Natural killer cell treated with Interleukin-12 subunit alpha and Interleukin-12 subunit beta and Interleukin-15 and Interleukin-18, amount 100 ng/mL, for 72 hours (primary cell): ENCODE measurements at regions not wholly inside any gene's neighbourhood (a gene's known extent, or its start where the extent isn't known, plus 50 kb on each side); places are given as distances from the start of the nearest gene placed in this dataset.

Experiments used
- ATAC-seq, 2 donors: fragments of 150-1000 bp; cut with Tn5 transposase in 1 of 2; sonication (Bioruptor Pico), chemical (Tn5 transposase) in 1 of 2; 2 replicates each; pipeline ENCODE4 v1.10.0; 2021
- DNase-seq: peaks from one replicate; pipeline ENCODE4 v3.0.0; 2022; ENCODE audit warnings: low spot score
- H3K27ac Mint-ChIP-seq, 2 donors: 1 replicate in 1 of 2; 2 replicates in 1 of 2; pipeline ENCODE4 v1.8.0; 2022; ENCODE audit warnings: mixed read lengths in 2 of 2, mild to moderate bottlenecking in 1 of 2, moderate library complexity in 1 of 2
- H3K27me3 Mint-ChIP-seq, 2 donors: 1 replicate in 1 of 2; 2 replicates in 1 of 2; pipeline ENCODE4 v1.8.0; 2022; ENCODE audit warnings: mixed read lengths in 2 of 2
- H3K36me3 Mint-ChIP-seq: one replicate; pipeline ENCODE4 v1.8.0; 2022; ENCODE audit warnings: mixed read lengths
- H3K4me1 Mint-ChIP-seq, 2 donors: 1 replicate in 1 of 2; 2 replicates in 1 of 2; pipeline ENCODE4 v1.8.0; 2022; ENCODE audit warnings: low read depth in 2 of 2, mixed read lengths in 2 of 2, mild to moderate bottlenecking in 1 of 2
- H3K4me3 Mint-ChIP-seq: one replicate; pipeline ENCODE4 v1.8.0; 2022; ENCODE audit warnings: mixed read lengths
- H3K9me3 Mint-ChIP-seq: 2 replicates; pipeline ENCODE4 v1.8.0; 2022; ENCODE audit warnings: mixed read lengths

- no peaks in the 10 kb centered on the region for H3K4me1 Mint-ChIP-seq
- H3K27me3 Mint-ChIP-seq = no peaks in the 10 kb centered on the region
- no peak overlapping the region for H3K27ac Mint-ChIP-seq
- H3K4me3 Mint-ChIP-seq = no peak overlapping the region
- peaks cover 11% of the 10 kb centered on the region for H3K36me3 Mint-ChIP-seq
- no peak for ATAC-seq
- peaks cover 18% of the 10 kb centered on the region for H3K9me3 Mint-ChIP-seq
- no peak for DNase-seq
Observed at GRCh38 chr7:54326592-54327167, 215.5 kb upstream of the VSTM2A start.

DNA sequence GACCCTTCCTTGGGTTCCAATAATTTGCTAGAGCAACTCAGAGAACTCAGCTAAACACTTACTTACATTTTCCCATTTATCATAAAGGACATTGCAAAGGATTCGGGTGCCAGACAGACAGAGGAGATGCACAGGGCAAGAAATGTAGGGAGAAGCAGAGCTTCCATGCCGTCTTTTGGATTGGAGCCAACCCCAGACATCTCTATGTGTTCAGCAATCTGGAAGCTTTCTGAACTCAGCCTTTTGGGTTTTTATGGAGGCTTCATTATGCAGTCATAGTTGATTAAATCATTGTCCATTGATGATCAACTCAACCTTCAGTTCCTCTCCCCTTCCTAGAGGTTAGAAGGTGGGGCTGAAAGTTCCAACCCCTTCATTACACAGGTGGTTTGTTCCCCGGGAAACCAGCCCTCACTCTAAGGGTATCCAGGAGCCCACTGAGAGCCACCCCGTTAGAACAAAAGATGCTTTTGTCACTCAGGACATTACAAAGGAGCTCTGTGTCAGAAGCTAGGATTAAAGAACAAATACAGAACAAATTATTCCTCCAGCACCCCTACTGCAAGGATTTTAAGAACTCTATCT is 211.9 kb upstream of the VSTM2A start:
- H3K9me3 Mint-ChIP-seq = peaks cover 5% of the 10 kb centered on the region
- no peak overlapping the region for H3K27ac Mint-ChIP-seq
- H3K27me3 Mint-ChIP-seq = no peaks in the 10 kb centered on the region
- no peak for DNase-seq
- no peak for ATAC-seq
- peaks cover 4% of the 10 kb centered on the region for H3K36me3 Mint-ChIP-seq
- H3K4me1 Mint-ChIP-seq = no peaks in the 10 kb centered on the region
- no peak overlapping the region for H3K4me3 Mint-ChIP-seq

- H3K9me3 Mint-ChIP-seq = peaks cover 8% of the 10 kb centered on the region
- no peak overlapping the region for H3K4me3 Mint-ChIP-seq
- no peaks in the 10 kb centered on the region for H3K4me1 Mint-ChIP-seq
- H3K27me3 Mint-ChIP-seq = no peaks in the 10 kb centered on the region
- H3K36me3 Mint-ChIP-seq = peaks cover 4% of the 10 kb centered on the region
- DNase-seq = no peak
- H3K27ac Mint-ChIP-seq = no peak overlapping the region
- no peak for ATAC-seq
Observed at GRCh38 chr7:54331311-54331710, 210.9 kb upstream of the VSTM2A start.

GRCh38 chr7:54332301-54332700 is 209.9 kb upstream of the VSTM2A start:
- no peak for DNase-seq
- H3K4me3 Mint-ChIP-seq = no peak overlapping the region
- no peaks in the 10 kb centered on the region for H3K4me1 Mint-ChIP-seq
- H3K36me3 Mint-ChIP-seq = peaks cover 4% of the 10 kb centered on the region
- no peaks in the 10 kb centered on the region for H3K27me3 Mint-ChIP-seq
- no peak overlapping the region for H3K27ac Mint-ChIP-seq
- H3K9me3 Mint-ChIP-seq = peaks cover 13% of the 10 kb centered on the region
- ATAC-seq = no peak

DNA sequence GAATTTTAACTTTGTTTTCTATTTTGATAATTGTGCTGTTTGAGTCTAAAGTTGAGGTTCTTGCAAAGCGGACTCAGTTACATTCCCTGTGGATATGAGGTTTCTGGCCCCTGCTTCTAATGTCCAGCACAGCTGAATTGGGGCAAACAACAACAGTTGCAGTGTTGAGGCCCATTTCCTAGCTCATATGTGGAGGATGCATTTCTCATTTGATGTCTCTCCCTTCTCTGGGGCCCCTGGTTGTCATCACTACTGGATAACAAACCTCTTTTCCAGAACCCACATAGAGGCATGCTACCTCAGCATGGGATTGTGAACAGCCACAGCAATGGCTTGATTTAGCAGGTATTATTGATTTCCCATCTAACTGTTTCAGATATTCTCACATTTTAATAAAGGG is 208.2 kb upstream of the VSTM2A start:
- no peak overlapping the region for H3K4me3 Mint-ChIP-seq
- H3K27me3 Mint-ChIP-seq = no peaks in the 10 kb centered on the region
- ATAC-seq = no peak
- H3K36me3 Mint-ChIP-seq = peaks cover 4% of the 10 kb centered on the region
- H3K9me3 Mint-ChIP-seq = peaks cover 13% of the 10 kb centered on the region
- H3K4me1 Mint-ChIP-seq = no peaks in the 10 kb centered on the region
- no peak for DNase-seq
- H3K27ac Mint-ChIP-seq = no peak overlapping the region

DNA sequence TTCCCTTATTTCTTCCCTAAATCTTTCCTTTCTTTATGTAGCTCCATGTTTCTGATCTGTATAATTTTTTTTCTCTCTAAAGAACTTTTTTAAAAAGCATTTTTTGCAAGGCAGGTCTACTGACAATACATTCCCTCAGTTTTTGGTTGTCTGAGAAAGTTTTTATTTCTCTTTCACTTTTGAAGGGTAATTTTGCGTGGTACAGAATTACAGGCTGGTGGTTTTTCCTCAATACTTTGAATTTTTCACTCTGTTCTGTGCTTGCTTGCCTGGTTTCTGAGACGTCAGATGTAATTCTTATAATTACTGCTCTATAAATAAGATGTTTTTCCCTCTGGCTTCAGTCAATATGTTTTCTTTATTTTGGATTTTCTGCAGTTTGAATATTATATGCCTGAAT is 205.4 kb upstream of the VSTM2A start:
- H3K27me3 Mint-ChIP-seq = no peaks in the 10 kb centered on the region
- no peak overlapping the region for H3K27ac Mint-ChIP-seq

GRCh38 chr7:54337466-54337865 is 204.7 kb upstream of the VSTM2A start:
- Mint-ChIP-seq H3K4me1 (no peaks in the 10 kb centered on the region), H3K36me3 (peaks cover 4% of the 10 kb centered on the region)

More for the DNA sequence above, 205.4 kb upstream of the VSTM2A start:
- no peak overlapping the region for H3K4me3 Mint-ChIP-seq
- peaks cover 13% of the 10 kb centered on the region for H3K9me3 Mint-ChIP-seq
- ATAC-seq (no peak), DNase-seq (no peak)
- H3K36me3 Mint-ChIP-seq = peaks cover 4% of the 10 kb centered on the region
- H3K4me1 Mint-ChIP-seq = no peaks in the 10 kb centered on the region

GRCh38 chr7:54338319-54338718 is 203.9 kb upstream of the VSTM2A start:
- H3K36me3 Mint-ChIP-seq = peaks cover 4% of the 10 kb centered on the region
- H3K9me3 Mint-ChIP-seq = peaks cover 13% of the 10 kb centered on the region
- H3K27me3 Mint-ChIP-seq = no peaks in the 10 kb centered on the region
- H3K4me3 Mint-ChIP-seq = no peak overlapping the region
- DNase-seq (no peak), ATAC-seq (no peak)
- no peaks in the 10 kb centered on the region for H3K4me1 Mint-ChIP-seq
- H3K27ac Mint-ChIP-seq = no peak overlapping the region

More at GRCh38 chr7:54337466-54337865, 204.7 kb upstream of the VSTM2A start:
- no peak for ATAC-seq
- H3K9me3 Mint-ChIP-seq = peaks cover 13% of the 10 kb centered on the region
- no peak overlapping the region for H3K27ac Mint-ChIP-seq
- no peak for DNase-seq
- H3K4me3 Mint-ChIP-seq = no peak overlapping the region
- no peaks in the 10 kb centered on the region for H3K27me3 Mint-ChIP-seq

DNA sequence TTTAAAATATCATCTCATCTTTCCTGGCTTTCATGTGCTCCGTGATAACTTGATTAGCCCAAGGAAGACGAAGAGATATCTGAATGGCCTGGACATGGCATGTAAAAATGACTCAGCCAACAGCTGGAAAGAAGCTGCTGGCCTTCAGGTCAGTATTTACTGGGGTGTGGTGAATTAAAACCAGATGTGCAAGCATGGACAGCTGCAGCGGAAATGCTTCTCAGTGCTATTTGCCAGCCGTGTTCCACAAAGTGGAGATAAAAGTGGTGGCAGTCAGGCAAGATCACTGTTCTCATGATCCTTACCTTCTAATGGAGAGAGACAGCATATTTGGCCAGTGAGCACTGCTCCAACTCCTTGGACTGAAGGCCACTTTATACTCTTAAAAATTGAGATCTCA is 203.1 kb upstream of the VSTM2A start:
- DNase-seq = no peak

DNA sequence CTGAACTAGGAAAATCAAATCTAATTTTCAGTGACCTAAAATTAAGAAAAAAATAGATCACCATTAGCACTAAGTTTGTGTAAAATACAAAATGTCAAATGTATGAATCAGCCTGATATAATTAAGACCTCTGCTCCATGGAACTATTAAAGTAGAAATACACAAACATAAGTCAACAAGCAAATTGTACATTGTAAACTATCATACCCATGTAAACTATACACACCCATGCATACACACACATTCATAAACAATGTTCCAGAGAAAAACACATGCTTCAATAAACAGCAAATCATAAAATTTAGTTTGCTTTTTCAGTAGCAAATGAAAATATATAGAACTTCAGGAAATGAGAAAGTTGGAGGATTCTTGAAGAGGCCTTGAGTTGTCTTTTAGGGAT is 199.7 kb upstream of the VSTM2A start:
- Mint-ChIP-seq H3K4me3 (no peak overlapping the region), H3K36me3 (peaks cover 6% of the 10 kb centered on the region), H3K27ac (no peak overlapping the region), H3K9me3 (peaks cover 6% of the 10 kb centered on the region), H3K27me3 (no peaks in the 10 kb centered on the region), H3K4me1 (no peaks in the 10 kb centered on the region)
- no peak for ATAC-seq
- DNase-seq = no peak

More for the DNA sequence above, 203.1 kb upstream of the VSTM2A start:
- Mint-ChIP-seq H3K4me3 (no peak overlapping the region), H3K36me3 (peaks cover 8% of the 10 kb centered on the region), H3K27ac (no peak overlapping the region), H3K9me3 (peaks cover 19% of the 10 kb centered on the region), H3K27me3 (no peaks in the 10 kb centered on the region), H3K4me1 (no peaks in the 10 kb centered on the region)
- ATAC-seq = no peak

DNA sequence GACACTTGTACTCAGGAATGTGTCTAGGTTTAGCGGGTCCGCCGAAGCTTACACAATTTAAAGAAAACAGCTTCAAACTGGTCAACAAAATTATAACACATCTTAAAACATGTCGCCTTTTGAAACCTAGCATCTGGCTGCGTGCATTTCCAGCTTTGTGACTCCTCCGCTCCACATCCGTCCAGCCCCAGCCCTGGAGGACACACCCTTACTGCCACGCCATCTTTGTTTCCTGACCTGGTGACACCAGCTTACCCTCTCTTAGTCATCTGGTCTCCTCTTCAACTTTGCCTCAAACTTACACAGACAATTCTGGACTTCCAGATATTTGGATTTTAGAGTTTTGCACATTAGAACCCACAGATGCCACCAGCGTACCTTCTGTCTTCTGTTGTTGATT is 198.7 kb upstream of the VSTM2A start:
- Mint-ChIP-seq H3K4me1 (no peaks in the 10 kb centered on the region), H3K36me3 (peaks cover 12% of the 10 kb centered on the region), H3K27ac (no peak overlapping the region), H3K27me3 (no peaks in the 10 kb centered on the region), H3K9me3 (peaks cover 16% of the 10 kb centered on the region), H3K4me3 (no peak overlapping the region)
- ATAC-seq = no peak
- DNase-seq = no peak

- Mint-ChIP-seq H3K27ac (no peak overlapping the region), H3K9me3 (peaks cover 16% of the 10 kb centered on the region), H3K4me3 (no peak overlapping the region), H3K27me3 (no peaks in the 10 kb centered on the region), H3K4me1 (no peaks in the 10 kb centered on the region), H3K36me3 (peaks cover 12% of the 10 kb centered on the region)
- no peak for ATAC-seq
- no peak for DNase-seq
Observed at GRCh38 chr7:54345746-54346145, 196.4 kb upstream of the VSTM2A start.

- DNase-seq (no peak), ATAC-seq (no peak)
- Mint-ChIP-seq H3K27ac (no peak overlapping the region), H3K27me3 (no peaks in the 10 kb centered on the region), H3K4me1 (no peaks in the 10 kb centered on the region), H3K4me3 (no peak overlapping the region), H3K36me3 (peaks cover 12% of the 10 kb centered on the region), H3K9me3 (peaks cover 16% of the 10 kb centered on the region)
Observed at GRCh38 chr7:54349229-54349628, 192.9 kb upstream of the VSTM2A start.

DNA sequence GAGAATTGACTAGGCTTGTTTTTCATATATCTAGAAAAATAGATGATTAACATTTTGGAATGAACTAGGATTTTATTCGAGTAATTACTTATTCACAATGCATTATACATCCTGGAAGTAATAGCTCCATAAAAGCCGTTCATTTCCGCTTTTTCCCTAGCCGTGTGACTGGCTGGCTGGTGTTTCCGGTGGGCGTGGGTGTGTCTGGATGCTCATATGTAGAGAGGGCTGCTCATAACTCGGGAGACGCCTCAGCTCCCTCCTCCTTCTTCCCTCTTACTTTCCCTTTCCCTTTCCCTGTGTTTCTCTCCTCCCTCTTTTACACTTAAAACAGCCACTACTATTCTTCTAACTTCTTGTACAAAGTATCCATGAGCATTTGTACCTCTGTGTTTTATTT is 187.7 kb upstream of the VSTM2A start:
- H3K4me1 Mint-ChIP-seq = no peaks in the 10 kb centered on the region

DNA sequence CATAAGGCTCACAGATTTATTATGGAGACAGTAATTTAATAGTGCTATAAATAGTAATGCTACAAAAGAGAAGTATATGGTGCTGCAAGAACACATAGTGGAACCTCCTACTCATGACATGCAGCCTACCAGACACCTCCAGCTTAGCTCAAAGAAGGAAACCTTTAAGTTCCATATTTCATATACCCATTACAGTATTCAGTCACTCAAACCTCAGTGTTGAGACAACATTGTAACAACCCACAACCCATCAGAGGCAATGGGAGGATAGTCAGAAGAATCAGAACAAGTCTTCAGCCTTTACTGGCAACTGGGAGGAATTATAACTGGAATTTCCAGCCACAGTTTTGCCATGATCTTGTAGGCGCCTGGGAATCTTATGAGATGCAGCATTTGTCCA is 186.3 kb upstream of the VSTM2A start:
- DNase-seq (no peak), ATAC-seq (no peak)
- Mint-ChIP-seq H3K27ac (no peak overlapping the region), H3K4me3 (no peak overlapping the region), H3K27me3 (no peaks in the 10 kb centered on the region), H3K36me3 (peaks cover 5% of the 10 kb centered on the region), H3K4me1 (no peaks in the 10 kb centered on the region), H3K9me3 (peaks cover 16% of the 10 kb centered on the region)

More for the DNA sequence above, 187.7 kb upstream of the VSTM2A start:
- H3K9me3 Mint-ChIP-seq = peaks cover 8% of the 10 kb centered on the region
- H3K36me3 Mint-ChIP-seq = peaks cover 5% of the 10 kb centered on the region
- no peaks in the 10 kb centered on the region for H3K27me3 Mint-ChIP-seq
- H3K27ac Mint-ChIP-seq = no peak overlapping the region
- DNase-seq (no peak), ATAC-seq (no peak)
- no peak overlapping the region for H3K4me3 Mint-ChIP-seq
